ENCODE measurements at regions not wholly inside any gene's neighbourhood (a gene's known extent, or its start where the extent isn't known, plus 50 kb on each side); places are given as distances from the start of the nearest gene placed in this dataset.

GRCh38 chr9:107628444-107628843, 138.9 kb upstream of the KLF4 start:
- Histone ChIP-seq H4K20me1 (replicated peaks; ENCODE audit: insufficient read depth) (no peaks in the 10 kb centered on the region), H3K9me2 (ENCODE audit: insufficient read depth) (peaks cover 8% of the 10 kb centered on the region; the same call in 1 of the 2 replicates), H3K27me3 (ENCODE audit: insufficient read depth) (no peaks in the 10 kb centered on the region), H3K27ac (ENCODE audit: low read depth) (no peak overlapping the region), H3K79me2 (replicated peaks; ENCODE audit: insufficient read depth) (no peaks in the 10 kb centered on the region), H3F3A (replicated peaks; ENCODE audit: low read depth) (no peaks in the 10 kb centered on the region; the same call in 1 of the 2 replicates), H2AFZ (no peak overlapping the region), H3K4me2 (no peak overlapping the region), H3K36me3 (ENCODE audit: insufficient read depth) (no peaks in the 10 kb centered on the region), H3K4me1 (ENCODE audit: insufficient read depth) (peaks cover 16% of the 10 kb centered on the region), H3K4me3 (no peak overlapping the region)
- Mint-ChIP-seq H3K27me3 (ENCODE audit: insufficient read depth, low read depth, poor library complexity) (peaks cover 12% of the 10 kb centered on the region), H3K4me3 (no peak overlapping the region), H3K36me3 (ENCODE audit: low read depth) (no peaks in the 10 kb centered on the region), H3K4me1 (peaks cover 41% of the 10 kb centered on the region), H3K9me3 (no peaks in the 10 kb centered on the region; the same call in 2 of the 3 replicates), H3K27ac (no peak overlapping the region)
- TF ChIP-seq, protein P1, sequence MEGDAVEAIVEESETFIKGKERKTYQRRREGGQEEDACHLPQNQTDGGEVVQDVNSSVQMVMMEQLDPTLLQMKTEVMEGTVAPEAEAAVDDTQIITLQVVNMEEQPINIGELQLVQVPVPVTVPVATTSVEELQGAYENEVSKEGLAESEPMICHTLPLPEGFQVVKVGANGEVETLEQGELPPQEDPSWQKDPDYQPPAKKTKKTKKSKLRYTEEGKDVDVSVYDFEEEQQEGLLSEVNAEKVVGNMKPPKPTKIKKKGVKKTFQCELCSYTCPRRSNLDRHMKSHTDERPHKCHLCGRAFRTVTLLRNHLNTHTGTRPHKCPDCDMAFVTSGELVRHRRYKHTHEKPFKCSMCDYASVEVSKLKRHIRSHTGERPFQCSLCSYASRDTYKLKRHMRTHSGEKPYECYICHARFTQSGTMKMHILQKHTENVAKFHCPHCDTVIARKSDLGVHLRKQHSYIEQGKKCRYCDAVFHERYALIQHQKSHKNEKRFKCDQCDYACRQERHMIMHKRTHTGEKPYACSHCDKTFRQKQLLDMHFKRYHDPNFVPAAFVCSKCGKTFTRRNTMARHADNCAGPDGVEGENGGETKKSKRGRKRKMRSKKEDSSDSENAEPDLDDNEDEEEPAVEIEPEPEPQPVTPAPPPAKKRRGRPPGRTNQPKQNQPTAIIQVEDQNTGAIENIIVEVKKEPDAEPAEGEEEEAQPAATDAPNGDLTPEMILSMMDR (conservative IDR thresholded peaks at IDR 0.05; ENCODE audit: low read depth in 2 of 2), result no peak
- TF ChIP-seq CREB1 (CRISPR knock-in tag; IDR thresholded peaks at IDR 0.05; ENCODE audit: low read depth) (no peak), ZNF114 (CRISPR knock-in tag; IDR thresholded peaks at IDR 0.05) (no peak), NANOG (IDR thresholded peaks at IDR 0.05; ENCODE audit: borderline replicate concordance) (no peak), ETS1 (IDR thresholded peaks at IDR 0.05) (no peak), EZH2phosphoT487 (IDR thresholded peaks at IDR 0.05; ENCODE audit: unreplicated experiment) (no peak), POLR2AphosphoS5 (IDR thresholded peaks at IDR 0.05; ENCODE audit: low read depth) (no peak), EZH2 (IDR thresholded peaks at IDR 0.05; ENCODE audit: low read depth, unreplicated experiment) (no peak), ZNF331 (CRISPR knock-in tag; IDR thresholded peaks at IDR 0.05; ENCODE audit: low read depth) (no peak), JUNB (IDR thresholded peaks at IDR 0.05; ENCODE audit: unreplicated experiment) (no peak), STAT1 (IDR thresholded peaks at IDR 0.05; ENCODE audit: unreplicated experiment) (no peak)
- TF ChIP-seq, protein P2, sequence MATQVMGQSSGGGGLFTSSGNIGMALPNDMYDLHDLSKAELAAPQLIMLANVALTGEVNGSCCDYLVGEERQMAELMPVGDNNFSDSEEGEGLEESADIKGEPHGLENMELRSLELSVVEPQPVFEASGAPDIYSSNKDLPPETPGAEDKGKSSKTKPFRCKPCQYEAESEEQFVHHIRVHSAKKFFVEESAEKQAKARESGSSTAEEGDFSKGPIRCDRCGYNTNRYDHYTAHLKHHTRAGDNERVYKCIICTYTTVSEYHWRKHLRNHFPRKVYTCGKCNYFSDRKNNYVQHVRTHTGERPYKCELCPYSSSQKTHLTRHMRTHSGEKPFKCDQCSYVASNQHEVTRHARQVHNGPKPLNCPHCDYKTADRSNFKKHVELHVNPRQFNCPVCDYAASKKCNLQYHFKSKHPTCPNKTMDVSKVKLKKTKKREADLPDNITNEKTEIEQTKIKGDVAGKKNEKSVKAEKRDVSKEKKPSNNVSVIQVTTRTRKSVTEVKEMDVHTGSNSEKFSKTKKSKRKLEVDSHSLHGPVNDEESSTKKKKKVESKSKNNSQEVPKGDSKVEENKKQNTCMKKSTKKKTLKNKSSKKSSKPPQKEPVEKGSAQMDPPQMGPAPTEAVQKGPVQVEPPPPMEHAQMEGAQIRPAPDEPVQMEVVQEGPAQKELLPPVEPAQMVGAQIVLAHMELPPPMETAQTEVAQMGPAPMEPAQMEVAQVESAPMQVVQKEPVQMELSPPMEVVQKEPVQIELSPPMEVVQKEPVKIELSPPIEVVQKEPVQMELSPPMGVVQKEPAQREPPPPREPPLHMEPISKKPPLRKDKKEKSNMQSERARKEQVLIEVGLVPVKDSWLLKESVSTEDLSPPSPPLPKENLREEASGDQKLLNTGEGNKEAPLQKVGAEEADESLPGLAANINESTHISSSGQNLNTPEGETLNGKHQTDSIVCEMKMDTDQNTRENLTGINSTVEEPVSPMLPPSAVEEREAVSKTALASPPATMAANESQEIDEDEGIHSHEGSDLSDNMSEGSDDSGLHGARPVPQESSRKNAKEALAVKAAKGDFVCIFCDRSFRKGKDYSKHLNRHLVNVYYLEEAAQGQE (IDR thresholded peaks at IDR 0.05; ENCODE audit: unreplicated experiment), result no peak
- TF ChIP-seq, protein P3, sequence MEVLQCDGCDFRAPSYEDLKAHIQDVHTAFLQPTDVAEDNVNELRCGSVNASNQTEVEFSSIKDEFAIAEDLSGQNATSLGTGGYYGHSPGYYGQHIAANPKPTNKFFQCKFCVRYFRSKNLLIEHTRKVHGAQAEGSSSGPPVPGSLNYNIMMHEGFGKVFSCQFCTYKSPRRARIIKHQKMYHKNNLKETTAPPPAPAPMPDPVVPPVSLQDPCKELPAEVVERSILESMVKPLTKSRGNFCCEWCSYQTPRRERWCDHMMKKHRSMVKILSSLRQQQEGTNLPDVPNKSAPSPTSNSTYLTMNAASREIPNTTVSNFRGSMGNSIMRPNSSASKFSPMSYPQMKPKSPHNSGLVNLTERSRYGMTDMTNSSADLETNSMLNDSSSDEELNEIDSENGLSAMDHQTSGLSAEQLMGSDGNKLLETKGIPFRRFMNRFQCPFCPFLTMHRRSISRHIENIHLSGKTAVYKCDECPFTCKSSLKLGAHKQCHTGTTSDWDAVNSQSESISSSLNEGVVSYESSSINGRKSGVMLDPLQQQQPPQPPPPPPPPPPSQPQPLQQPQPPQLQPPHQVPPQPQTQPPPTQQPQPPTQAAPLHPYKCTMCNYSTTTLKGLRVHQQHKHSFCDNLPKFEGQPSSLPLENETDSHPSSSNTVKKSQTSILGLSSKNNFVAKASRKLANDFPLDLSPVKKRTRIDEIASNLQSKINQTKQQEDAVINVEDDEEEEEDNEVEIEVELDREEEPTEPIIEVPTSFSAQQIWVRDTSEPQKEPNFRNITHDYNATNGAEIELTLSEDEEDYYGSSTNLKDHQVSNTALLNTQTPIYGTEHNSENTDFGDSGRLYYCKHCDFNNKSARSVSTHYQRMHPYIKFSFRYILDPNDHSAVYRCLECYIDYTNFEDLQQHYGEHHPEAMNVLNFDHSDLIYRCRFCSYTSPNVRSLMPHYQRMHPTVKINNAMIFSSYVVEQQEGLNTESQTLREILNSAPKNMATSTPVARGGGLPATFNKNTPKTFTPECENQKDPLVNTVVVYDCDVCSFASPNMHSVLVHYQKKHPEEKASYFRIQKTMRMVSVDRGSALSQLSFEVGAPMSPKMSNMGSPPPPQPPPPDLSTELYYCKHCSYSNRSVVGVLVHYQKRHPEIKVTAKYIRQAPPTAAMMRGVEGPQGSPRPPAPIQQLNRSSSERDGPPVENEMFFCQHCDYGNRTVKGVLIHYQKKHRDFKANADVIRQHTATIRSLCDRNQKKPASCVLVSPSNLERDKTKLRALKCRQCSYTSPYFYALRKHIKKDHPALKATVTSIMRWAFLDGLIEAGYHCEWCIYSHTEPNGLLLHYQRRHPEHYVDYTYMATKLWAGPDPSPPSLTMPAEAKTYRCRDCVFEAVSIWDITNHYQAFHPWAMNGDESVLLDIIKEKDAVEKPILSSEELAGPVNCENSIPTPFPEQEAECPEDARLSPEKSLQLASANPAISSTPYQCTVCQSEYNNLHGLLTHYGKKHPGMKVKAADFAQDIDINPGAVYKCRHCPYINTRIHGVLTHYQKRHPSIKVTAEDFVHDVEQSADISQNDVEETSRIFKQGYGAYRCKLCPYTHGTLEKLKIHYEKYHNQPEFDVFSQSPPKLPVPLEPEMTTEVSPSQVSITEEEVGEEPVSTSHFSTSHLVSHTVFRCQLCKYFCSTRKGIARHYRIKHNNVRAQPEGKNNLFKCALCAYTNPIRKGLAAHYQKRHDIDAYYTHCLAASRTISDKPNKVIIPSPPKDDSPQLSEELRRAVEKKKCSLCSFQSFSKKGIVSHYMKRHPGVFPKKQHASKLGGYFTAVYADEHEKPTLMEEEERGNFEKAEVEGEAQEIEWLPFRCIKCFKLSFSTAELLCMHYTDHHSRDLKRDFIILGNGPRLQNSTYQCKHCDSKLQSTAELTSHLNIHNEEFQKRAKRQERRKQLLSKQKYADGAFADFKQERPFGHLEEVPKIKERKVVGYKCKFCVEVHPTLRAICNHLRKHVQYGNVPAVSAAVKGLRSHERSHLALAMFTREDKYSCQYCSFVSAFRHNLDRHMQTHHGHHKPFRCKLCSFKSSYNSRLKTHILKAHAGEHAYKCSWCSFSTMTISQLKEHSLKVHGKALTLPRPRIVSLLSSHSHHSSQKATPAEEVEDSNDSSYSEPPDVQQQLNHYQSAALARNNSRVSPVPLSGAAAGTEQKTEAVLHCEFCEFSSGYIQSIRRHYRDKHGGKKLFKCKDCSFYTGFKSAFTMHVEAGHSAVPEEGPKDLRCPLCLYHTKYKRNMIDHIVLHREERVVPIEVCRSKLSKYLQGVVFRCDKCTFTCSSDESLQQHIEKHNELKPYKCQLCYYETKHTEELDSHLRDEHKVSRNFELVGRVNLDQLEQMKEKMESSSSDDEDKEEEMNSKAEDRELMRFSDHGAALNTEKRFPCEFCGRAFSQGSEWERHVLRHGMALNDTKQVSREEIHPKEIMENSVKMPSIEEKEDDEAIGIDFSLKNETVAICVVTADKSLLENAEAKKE (CRISPR knock-in tag; IDR thresholded peaks at IDR 0.05), result no peak
- ATAC-seq (no peak), DNase-seq (ENCODE audit: low spot score) (peak; percentile 10)

All from GM23338 (cell line).